ENCODE measurements at regions not wholly inside any gene's neighbourhood (a gene's known extent, or its start where the extent isn't known, plus 50 kb on each side); places are given as distances from the start of the nearest gene placed in this dataset.
"Not testable (repeated sequence)": the region's sequence is repeated elsewhere in the genome, so short reads cannot be mapped to it uniquely, and the experiment has no call there.

GRCh38 chr1:161454865-161455707, 50.2 kb upstream of the FCGR2A start:
- not testable (repeated sequence) for DNase-seq

DNA sequence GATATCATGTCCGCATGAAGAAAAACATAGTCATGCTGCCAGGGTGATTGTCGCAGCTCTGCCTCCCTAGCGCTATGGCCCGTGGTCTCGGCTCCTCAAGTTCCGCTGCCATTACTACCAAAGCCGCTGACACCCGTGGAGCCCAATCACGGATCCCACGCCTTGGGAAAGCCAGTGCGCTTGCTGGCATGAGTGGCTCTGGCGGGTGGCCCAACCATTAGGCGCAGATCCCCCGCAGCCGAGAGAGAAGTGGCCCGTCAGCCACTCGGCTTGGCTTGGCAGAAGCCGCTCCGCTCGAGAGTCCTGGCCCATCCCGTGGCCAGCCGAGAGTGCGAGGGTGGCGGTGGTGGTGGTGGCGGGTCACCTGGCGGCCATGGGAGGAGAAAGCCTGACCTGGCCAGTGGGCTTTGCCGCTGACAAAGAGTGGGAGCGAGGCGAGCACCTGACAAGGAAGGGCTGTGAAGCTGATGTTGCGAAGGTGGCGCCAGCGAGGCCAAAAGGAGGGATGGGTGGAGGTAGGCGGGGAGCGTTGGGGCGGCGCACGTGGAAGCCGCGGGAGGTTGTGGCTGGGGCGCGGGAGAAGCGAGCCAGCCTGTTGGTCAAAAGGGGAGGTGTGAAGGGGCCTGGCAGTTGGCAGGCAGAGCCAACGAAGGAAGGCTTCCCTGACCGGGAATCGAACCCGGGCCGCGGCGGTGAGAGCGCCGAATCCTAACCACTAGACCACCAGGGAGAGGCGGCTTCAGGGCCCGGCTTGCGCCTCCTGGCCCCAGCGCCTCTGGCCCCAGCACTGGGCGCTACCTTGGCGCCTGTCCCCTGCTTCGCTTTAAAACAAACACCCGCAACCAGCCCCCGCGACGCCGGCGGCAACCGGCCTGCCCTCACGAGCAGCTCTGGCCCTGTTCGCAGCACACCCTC, 51.0 kb upstream of the FCGR2A start:
- DNase-seq: not testable (repeated sequence)

- not testable (repeated sequence) for DNase-seq
These were observed 53.4 kb upstream of the FCGR2A start for GRCh38 chr1:161451698-161452348.

DNA sequence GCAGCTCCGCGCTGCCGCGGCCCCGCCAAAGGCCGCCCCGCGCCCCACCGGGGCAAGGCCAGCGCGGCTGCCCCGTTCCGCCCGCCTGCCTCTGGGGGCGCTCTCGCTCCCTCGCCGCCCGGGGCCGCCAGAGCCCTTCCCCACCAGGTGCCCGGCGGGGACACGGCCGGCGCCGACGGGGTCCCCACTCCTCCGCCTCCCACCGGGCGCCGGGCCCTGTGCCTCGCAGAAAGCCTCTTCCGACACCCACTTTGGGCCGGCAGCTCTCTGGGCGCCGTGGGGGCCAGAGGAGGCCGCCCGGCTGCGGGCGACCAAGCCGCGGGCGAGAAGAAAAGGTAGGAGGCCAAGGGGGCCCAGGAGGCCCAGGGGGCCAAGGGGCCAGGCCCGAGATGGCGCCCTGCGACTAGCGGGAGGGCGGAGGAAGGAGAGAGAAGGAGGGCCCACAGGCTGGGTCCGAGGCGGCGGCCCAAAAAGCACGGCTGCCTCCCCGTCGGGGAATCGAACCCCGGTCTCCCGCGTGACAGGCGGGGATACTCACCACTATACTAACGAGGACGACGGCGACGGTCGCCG, 57.4 kb upstream of the FCGR2A start:
- not testable (repeated sequence) for DNase-seq

- DNase-seq: not testable (repeated sequence)
These were observed 58.1 kb upstream of the FCGR2A start for GRCh38 chr1:161447040-161447759.

- DNase-seq: not testable (repeated sequence)
These were observed 60.5 kb upstream of the FCGR2A start for GRCh38 chr1:161444725-161445124.

- not testable (repeated sequence) for DNase-seq
These were observed 61.0 kb upstream of the FCGR2A start for GRCh38 chr1:161444255-161444654.

DNA sequence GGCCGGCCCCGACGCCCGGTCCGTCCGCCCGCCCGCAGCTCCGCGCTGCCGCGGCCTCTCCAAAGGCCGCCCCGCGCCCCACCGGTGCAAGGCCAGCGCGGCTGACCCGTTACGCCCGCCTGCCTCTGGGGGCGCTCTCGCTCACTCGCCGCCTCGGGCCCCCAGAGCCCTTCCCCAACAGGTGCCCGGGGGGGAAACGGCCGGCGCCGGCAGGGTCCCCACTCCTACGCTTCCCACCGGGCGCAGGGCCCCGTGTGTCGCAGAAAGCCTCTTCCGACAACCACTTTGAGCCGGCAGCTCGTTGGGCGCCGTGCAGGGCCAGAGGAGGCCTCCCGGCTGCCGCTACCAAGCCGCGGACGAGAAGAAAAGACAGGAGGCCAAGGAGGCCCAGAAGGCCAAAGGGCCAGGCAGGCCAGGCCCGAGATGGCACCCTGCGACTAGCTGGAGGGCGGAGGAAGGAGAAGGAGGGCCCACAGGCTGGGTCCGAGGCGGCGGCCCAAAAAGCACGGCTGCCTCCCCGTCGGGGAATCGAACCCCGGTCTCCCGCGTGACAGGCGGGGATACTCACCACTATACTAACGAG, 64.9 kb upstream of the FCGR2A start:
- DNase-seq: peak; percentile 93

GRCh38 chr1:161439280-161440232, 65.7 kb upstream of the FCGR2A start:
- DNase-seq: peak; percentile 27

DNA sequence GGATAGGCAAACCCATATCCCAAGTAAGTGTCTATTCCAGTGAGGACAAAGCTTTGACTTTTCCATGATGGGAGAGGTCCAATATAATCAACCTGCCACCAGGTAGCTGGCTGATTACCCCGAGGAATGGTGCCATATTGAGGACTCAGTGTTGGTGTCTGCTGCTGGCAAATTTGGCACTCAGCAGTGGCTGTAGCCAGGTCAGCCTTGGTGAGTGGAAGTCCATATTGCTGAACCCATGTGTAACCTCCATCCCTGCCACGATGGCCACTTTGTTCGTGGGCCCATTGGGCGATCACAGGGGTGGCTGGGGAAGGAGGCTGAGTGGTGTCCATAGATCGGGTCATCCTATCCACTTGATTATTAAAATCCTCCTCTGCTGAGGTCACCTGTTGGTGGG, 65.5 kb upstream of the CFAP126 start:
- DNase-seq: not testable (repeated sequence)

- no peak for DNase-seq
These were observed 64.4 kb upstream of the CFAP126 start for GRCh38 chr1:161432091-161432490.

GRCh38 chr1:161427733-161428516, 60.2 kb upstream of the CFAP126 start:
- peak; percentile 41 for DNase-seq

- not testable (repeated sequence) for DNase-seq
These were observed 55.2 kb upstream of the CFAP126 start for GRCh38 chr1:161422914-161423313.

DNA sequence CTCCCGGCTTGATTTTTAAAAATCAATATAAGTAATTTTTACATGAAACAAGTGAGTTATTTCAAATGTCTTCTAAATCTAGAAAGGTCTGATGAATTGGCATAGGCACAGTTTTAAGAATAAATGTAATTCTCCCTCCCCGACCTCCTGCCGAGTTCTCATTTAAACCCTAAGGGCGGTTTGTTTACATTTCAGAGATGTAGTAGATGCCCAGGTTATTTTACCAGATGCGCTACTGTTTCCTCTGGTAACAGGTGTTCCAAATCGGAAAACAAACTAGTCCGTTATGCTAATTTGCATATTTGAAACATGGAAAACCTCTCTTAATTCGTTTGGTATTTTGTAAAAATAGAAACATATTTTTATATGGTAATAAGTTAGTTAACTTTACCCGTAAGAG, 53.8 kb upstream of the CFAP126 start:
- no peak for DNase-seq

GRCh38 chr1:161420763-161421455, 53.2 kb upstream of the CFAP126 start:
- no peak for DNase-seq

DNA sequence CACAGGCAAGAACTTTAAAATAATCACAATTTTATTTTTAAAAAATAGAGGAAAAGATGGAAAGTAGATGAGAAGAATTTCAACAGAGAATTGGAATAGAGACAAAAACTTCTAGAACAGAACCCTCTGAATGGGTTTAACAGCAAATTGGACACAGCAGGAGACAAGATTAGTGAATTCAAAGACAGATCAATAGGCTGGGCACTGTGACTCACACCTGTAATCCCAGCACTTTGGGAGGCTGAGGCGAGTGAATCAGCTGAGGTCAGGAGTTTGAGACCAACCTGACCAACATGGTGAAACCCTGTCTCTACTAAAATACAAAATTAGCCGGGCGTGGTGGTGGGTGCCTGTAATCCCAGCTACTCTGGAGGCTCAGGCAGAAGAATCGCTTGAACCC, 49.9 kb upstream of the CFAP126 start:
- DNase-seq: not testable (repeated sequence)
